Psoas muscle (tissue), 7 donors: ENCODE measurements at regions not wholly inside any gene's neighbourhood (a gene's known extent, or its start where the extent isn't known, plus 50 kb on each side); places are given as distances from the start of the nearest gene placed in this dataset.
A peak's percentile ranks its signal among the peaks of the same experiment; 100 is the strongest.
"Not testable (repeated sequence)": the region's sequence is repeated elsewhere in the genome, so short reads cannot be mapped to it uniquely, and the experiment has no call there.

Source experiments
- ATAC-seq, 4 donors: fragments of 200-7000 bp; cut with Tn5 transposase; one replicate each; pipeline ENCODE4 v1.9.1; 2020; ENCODE audit warnings: moderate library complexity in 3 of 4, mild to moderate bottlenecking in 2 of 4
- DNase-seq, 2 donors: peaks; one replicate each; pipeline ENCODE4 v3.0.0-alpha.2; 2020
- H3K27ac ChIP-seq: fragments of 200-600 bp; one replicate; pipeline ENCODE4 v1.8.0; 2022
- H3K27me3 ChIP-seq, 3 donors: fragments of 200-600 bp in 1 of 3; one replicate each; pipeline versions ENCODE4 v1.6.1 to v1.8.0; 2013 to 2022; ENCODE audit warnings: low read length in 2 of 3, mild to moderate bottlenecking in 2 of 3, moderate library complexity in 1 of 3; ENCODE audit not compliant: insufficient read depth in 3 of 3
- H3K36me3 ChIP-seq, 2 donors: fragments of 200-600 bp in 1 of 2; one replicate each; pipeline versions ENCODE4 v1.6.1 to v1.8.0; 2013 to 2022; ENCODE audit warnings: low read depth in 1 of 2, mild to moderate bottlenecking in 1 of 2, moderate library complexity in 1 of 2; ENCODE audit not compliant: insufficient read depth in 1 of 2
- H3K4me1 ChIP-seq: fragments of 200-600 bp; one replicate; pipeline ENCODE4 v1.8.0; 2022
- H3K4me3 ChIP-seq: fragments of 200-600 bp; one replicate; pipeline ENCODE4 v1.8.0; 2022; ENCODE audit warnings: mild to moderate bottlenecking
- H3K9me3 ChIP-seq: fragments of 200-600 bp; one replicate; pipeline ENCODE4 v1.8.0; 2022
- WGBS, 3 donors: extraction: QIAGEN DNeasy Blood & Tissue Kit; methylation state at CpG; one replicate each; pipeline versions ENCODE4 v1.1.6 to v1.1.7; 2013; 5-methylcytosine and 5-hydroxymethylcytosine counted together
- intact Hi-C, 2 donors: fragments of 100-400 bp; cut with DNase I; formaldehyde crosslinking; loops; one replicate each; pipeline versions ENCODE4 v1.11.0 to v1.14.2; 2022
- TF ChIP-seq, protein P1 (sequence below): fragments of 200-600 bp; IDR thresholded peaks from one replicate; pipeline ENCODE4 v1.8.0; 2022; ENCODE audit warnings: antibody characterized with exemption
- donor health status: healthy with polysubstance abuse.
- donor health status: DM: no; HTN: no; CAD: no; lungs with moderate emphysema.
- donor health status: Bipolar disorder and iron deficiency.
- donor health status: healthy.
- donor health status: DM: yes; HTN: yes; CAD: no.
- donor health status: DM: no; HTN: no; CAD: no.
- donor health status: DM: yes; HTN: yes; CAD: no.

DNA sequence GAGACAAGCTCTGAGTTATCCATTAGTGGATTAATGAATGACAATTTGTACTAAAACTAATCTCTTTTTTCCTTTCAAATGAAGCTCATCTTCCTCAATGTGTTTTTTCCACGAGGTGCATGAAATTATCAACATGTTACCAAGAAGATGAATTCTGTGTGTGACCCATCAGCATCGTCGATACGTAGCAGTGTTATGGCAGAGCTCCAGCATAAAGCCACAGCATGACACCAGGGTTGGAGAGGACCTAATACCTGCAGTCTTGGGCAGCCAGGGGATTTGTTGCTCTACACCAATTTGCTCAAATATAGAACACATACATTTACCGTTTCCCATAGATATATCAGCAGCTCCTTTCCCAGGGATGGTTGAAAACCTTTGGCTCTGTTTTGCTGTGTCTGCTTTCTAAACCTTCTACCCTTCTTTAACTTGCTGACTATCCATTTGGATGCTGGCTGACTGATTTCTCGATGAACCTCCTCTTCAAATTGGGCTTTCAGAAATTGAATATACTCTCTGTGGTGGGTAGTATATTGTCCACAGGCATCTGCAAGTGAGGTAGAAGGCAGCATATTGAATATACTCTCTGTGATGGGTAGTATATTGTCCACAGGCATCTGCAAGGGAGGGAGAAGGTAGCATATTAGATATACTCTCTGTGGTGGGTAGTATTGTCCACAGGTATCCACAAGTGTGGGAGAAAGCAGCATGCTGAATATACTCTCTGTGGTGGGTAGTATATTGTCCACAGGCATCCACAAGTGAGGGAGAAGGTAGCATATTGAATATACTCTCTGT is 787.4 kb upstream of the TPTE start:
- DNase-seq, H3K27me3 ChIP-seq, intact Hi-C loops, H3K9me3 ChIP-seq, H3K4me3 ChIP-seq, H3K4me1 ChIP-seq, H3K36me3 ChIP-seq, ATAC-seq, H3K27ac ChIP-seq: not testable (repeated sequence)
- 66 to 67% (median 67%) methylated on average over 6 of the region's 6 CpGs for WGBS, 3 donors

DNA sequence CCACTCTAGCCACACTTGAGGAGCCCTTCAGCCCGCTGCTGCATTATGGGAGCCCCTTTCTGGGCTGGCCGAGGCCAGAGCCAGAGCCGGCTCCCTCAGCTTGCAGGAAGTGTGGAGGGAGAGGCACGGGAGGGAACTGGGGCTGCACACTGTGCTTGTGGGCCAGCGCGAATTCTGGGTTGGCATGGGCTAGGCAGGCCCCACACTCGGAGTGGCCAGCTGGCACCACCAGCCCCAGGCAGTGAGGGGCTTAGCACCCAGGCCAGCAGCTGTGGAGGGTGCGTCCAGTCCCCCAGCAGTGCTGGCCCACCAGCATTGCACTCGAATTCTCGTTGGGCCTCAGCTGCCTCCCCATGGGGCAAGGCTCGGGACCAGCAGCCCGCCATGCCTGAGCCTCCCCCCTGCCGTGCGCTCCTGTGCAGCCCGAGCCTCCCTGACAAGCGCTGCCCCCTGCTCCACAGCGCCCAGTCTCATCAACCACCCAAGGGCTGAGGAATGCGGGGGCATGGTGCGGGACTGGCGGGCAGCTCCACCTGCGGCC is 785.9 kb upstream of the TPTE start:
- DNase-seq = no peak
- intact Hi-C loops = no loop called here
- no peaks in the 10 kb centered on the region for H3K36me3 ChIP-seq
- H3K9me3 ChIP-seq = no peaks in the 10 kb centered on the region
- H3K27ac ChIP-seq = no peak overlapping the region
- H3K27me3 ChIP-seq = no peaks in the 10 kb centered on the region
- TF ChIP-seq, protein P1, sequence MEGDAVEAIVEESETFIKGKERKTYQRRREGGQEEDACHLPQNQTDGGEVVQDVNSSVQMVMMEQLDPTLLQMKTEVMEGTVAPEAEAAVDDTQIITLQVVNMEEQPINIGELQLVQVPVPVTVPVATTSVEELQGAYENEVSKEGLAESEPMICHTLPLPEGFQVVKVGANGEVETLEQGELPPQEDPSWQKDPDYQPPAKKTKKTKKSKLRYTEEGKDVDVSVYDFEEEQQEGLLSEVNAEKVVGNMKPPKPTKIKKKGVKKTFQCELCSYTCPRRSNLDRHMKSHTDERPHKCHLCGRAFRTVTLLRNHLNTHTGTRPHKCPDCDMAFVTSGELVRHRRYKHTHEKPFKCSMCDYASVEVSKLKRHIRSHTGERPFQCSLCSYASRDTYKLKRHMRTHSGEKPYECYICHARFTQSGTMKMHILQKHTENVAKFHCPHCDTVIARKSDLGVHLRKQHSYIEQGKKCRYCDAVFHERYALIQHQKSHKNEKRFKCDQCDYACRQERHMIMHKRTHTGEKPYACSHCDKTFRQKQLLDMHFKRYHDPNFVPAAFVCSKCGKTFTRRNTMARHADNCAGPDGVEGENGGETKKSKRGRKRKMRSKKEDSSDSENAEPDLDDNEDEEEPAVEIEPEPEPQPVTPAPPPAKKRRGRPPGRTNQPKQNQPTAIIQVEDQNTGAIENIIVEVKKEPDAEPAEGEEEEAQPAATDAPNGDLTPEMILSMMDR = no peak
- H3K4me1 ChIP-seq = no peaks in the 10 kb centered on the region
- ATAC-seq = peak in 2 of 4 donors; percentile 10 to 35
- WGBS, 3 donors = 66 to 72% (median 72%) methylated on average over 21 of the region's 21 CpGs
- H3K4me3 ChIP-seq = no peak overlapping the region

DNA sequence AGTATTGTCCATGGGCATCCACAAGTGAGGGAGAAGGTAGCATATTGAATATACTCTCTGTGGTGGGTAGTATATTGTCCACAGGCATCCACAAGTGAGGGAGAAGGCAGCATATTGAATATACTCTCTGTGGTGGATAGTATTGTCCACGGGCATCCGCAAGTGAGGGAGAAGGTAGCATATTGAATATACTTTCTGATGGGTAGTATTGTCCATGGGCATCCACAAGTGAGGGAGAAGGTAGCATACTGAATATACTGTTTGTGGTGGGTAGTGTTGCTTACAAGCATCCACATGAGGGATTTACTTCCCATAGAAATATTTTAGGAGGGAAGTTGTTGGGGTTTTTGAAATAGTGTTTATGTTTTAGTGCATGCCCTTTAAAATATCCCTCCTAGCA is 784.1 kb upstream of the TPTE start:
- H3K27ac ChIP-seq, DNase-seq, H3K9me3 ChIP-seq, ATAC-seq, H3K27me3 ChIP-seq, H3K4me1 ChIP-seq, H3K36me3 ChIP-seq, H3K4me3 ChIP-seq, intact Hi-C loops: not testable (repeated sequence)
- WGBS, 3 donors = 64 to 76% (median 67%) methylated on average over 2 of the region's 2 CpGs

DNA sequence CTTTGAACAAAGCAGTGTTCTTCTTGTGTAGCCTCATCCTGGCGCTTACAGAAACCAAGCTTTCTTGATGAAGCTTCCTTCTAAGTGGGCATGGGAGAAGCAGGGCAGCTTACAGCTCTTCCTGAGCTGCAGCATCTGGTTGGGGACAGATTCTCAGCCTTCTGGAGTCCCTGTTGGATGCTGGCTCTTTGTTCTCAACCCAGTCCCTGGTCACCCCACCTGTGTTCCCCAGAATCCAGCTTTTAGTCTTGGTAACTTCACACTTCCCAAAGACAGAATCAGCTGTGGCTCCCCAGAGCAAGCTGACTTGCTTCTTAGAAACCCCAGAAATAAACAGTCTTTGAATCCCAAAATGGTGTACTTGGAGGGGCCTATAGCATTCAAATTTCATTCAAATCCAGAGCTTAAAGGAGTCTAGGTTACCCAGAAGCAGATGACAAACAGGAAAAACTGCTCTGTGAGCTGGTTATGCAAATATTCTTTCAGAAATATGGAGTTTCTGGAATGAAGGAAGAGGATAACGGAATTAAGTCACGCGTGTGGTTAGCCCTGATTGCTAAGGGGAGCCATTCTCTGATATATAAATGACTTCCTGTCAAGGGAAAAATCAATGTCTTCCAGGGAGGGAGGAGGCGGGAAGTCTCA is 783.4 kb upstream of the TPTE start:
- H3K4me3 ChIP-seq, H3K9me3 ChIP-seq, H3K27ac ChIP-seq, DNase-seq, H3K4me1 ChIP-seq, intact Hi-C loops, H3K36me3 ChIP-seq, H3K27me3 ChIP-seq: not testable (repeated sequence)
- 48 to 56% (median 49%) methylated on average over 5 of the region's 5 CpGs for WGBS, 3 donors
- ATAC-seq = peak in 1 of 4 donors; percentile 26

DNA sequence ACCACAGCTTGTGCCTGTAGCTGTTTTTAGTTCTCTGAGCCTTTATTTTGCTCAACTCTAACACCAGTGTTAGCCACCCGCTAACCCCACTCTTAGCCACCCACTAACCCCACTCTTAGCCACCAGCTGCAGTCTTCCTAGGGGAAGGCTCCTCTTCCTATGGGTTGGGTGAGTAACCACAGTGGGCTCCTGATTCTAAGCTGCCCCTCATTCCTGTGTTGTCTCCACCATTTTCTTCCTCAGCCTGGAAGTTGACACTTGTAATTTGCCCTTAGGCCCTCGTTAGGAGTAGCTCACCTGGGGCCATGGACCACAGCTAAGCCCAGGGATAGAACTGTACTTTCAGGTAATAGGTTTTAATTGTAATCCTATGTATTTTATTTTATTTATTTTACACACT is 782.9 kb upstream of the TPTE start:
- DNase-seq (no peak), ATAC-seq (peak in 1 of 4 donors; percentile 10)
- H3K4me3 ChIP-seq = no peak overlapping the region
- H3K36me3 ChIP-seq = no peaks in the 10 kb centered on the region
- no peaks in the 10 kb centered on the region for H3K9me3 ChIP-seq
- H3K4me1 ChIP-seq = no peaks in the 10 kb centered on the region
- WGBS, 3 donors = 33 to 41% (median 36%) methylated on average over 2 of the region's 2 CpGs
- intact Hi-C loops = no loop called here
- H3K27me3 ChIP-seq = no peaks in the 10 kb centered on the region
- TF ChIP-seq, protein P1 = no peak
- H3K27ac ChIP-seq = no peak overlapping the region

DNA sequence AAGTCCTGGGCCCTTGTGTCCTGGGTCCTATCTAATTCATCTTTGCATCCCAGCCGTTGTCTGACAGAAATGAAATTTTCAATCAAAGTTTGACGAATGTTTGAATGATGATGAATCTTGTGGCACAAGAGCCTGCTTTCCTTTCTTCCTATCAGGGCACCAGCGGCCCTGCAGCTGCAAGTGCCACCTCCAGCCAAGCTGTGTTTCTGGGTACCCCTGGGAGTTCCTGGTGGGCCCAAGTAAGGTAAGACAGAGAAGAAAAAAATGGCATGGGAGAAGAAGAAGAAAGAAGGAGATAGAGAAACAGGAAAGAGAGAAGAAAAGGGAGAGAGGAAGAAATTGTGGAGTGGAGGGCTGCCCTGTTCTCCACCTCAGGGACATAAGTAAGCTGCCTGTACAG is 782.1 kb upstream of the TPTE start:
- Histone ChIP-seq H3K4me3 (no peak overlapping the region), H3K36me3 (no peaks in the 10 kb centered on the region), H3K9me3 (no peaks in the 10 kb centered on the region), H3K4me1 (no peaks in the 10 kb centered on the region), H3K27me3 (no peaks in the 10 kb centered on the region), H3K27ac (no peak overlapping the region)
- TF ChIP-seq, protein P1 = no peak
- DNase-seq (no peak), ATAC-seq (no peak)
- 46 to 59% (median 48%) methylated on average over 3 of the region's 3 CpGs for WGBS, 3 donors
- intact Hi-C loops = no loop called here

DNA sequence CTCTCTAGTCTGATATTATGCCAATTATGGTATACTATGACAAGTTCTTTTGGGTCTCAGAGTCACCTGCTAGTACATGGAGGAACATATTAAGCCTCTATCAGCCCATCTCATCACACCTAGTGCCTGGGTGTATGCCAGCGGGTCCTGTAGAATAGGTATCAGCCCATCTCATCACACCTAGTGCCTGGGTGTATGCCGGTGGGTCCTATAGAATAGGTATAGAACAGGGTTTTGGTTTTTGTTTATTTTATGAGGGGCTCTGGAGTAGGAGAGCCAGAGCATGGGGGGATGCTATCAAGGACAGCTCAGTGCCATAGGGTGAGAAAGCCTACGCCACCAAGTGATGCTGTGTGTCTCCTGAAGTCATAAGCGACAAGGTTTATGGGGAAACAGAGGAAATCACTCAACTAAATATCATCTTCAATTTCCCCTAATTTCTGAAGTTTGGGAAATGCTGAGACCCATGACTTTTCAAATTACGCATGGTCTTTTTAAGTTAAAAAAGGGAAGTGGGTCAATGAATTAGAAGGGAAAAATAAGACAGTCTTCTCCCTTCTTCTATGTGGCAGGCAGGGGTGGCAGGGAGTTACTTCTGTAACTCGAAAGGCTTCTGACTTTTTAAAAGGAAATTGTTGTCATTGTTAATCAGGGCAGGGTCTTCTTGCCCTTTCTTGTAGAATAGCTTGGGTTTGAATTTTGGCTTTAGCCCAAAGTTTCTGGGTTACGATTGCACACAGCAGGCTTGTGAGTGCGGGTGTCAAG is 781.0 kb upstream of the TPTE start:
- H3K9me3 ChIP-seq, H3K4me3 ChIP-seq, H3K27me3 ChIP-seq, H3K4me1 ChIP-seq, ATAC-seq, H3K36me3 ChIP-seq, intact Hi-C loops, H3K27ac ChIP-seq, DNase-seq: not testable (repeated sequence)
- 62 to 65% (median 64%) methylated on average over 8 of the region's 8 CpGs for WGBS, 3 donors
